CD4-positive, alpha-beta T cell treated with Interleukin-4 for 1 hour (primary cell): ENCODE measurements at regions not wholly inside any gene's neighbourhood (a gene's known extent, or its start where the extent isn't known, plus 50 kb on each side); places are given as distances from the start of the nearest gene placed in this dataset.

Experiments
- DNase-seq, 2 donors: peaks; one replicate each; pipeline ENCODE4 v3.0.0-alpha.2; 2020 to 2022

GRCh38 chr3:13266005-13266404 is 154.1 kb downstream of the NUP210 start:
- no peak for DNase-seq

GRCh38 chr3:13265507-13265906 is 154.6 kb downstream of the NUP210 start:
- DNase-seq = no peak

GRCh38 chr3:13265016-13265415 is 155.1 kb downstream of the NUP210 start:
- DNase-seq = no peak

GRCh38 chr3:13264468-13264795 is 155.7 kb downstream of the NUP210 start:
- DNase-seq = no peak

- no peak for DNase-seq
Measured at GRCh38 chr3:13263770-13264467, 156.2 kb downstream of the NUP210 start.

GRCh38 chr3:13262493-13263211 is 157.5 kb downstream of the NUP210 start:
- no peak for DNase-seq

GRCh38 chr3:13261892-13262291 is 158.2 kb downstream of the NUP210 start:
- no peak for DNase-seq

- no peak for DNase-seq
Measured at GRCh38 chr3:13261104-13261830, 158.9 kb downstream of the NUP210 start.

- no peak for DNase-seq
Measured at GRCh38 chr3:13260259-13261103, 159.6 kb downstream of the NUP210 start.

- DNase-seq = no peak
Measured at GRCh38 chr3:13259831-13260230, 160.3 kb downstream of the NUP210 start.

GRCh38 chr3:13258986-13259514 is 161.1 kb downstream of the NUP210 start:
- DNase-seq = no peak

- no peak for DNase-seq
Measured at GRCh38 chr3:13258280-13258679, 161.8 kb downstream of the NUP210 start.

GRCh38 chr3:13257666-13258065 is 162.5 kb downstream of the NUP210 start:
- no peak for DNase-seq

- DNase-seq = no peak
Measured at GRCh38 chr3:13256845-13257244, 163.3 kb downstream of the NUP210 start.

- DNase-seq = no peak
Measured at GRCh38 chr3:13254028-13254951, 165.8 kb downstream of the NUP210 start.

- no peak for DNase-seq
Measured at GRCh38 chr3:13253208-13253937, 166.7 kb downstream of the NUP210 start.

GRCh38 chr3:13252207-13252606 is 167.9 kb downstream of the NUP210 start:
- DNase-seq = no peak

GRCh38 chr3:13251166-13251903 is 168.8 kb downstream of the NUP210 start:
- no peak for DNase-seq

- DNase-seq = no peak
Measured at GRCh38 chr3:13249664-13250390, 170.3 kb downstream of the NUP210 start.
